ENCODE measurements at regions not wholly inside any gene's neighbourhood (a gene's known extent, or its start where the extent isn't known, plus 50 kb on each side); places are given as distances from the start of the nearest gene placed in this dataset.

- Histone ChIP-seq H3K4me3 (no peak overlapping the region), H3K27me3 (no peaks in the 10 kb centered on the region), H3K9me3 (no peaks in the 10 kb centered on the region), H3K36me3 (no peaks in the 10 kb centered on the region)
- DNase-seq, result no peak
These were observed 55.5 kb downstream of the GSPT2 start for GRCh38 chrX:51798701-51799100.

- Histone ChIP-seq H3K27me3 (no peaks in the 10 kb centered on the region), H3K36me3 (no peaks in the 10 kb centered on the region), H3K4me3 (peak overlapping the region; percentile 63), H3K9me3 (no peaks in the 10 kb centered on the region)
- peak; percentile 60 for DNase-seq
These were observed 59.9 kb downstream of the GSPT2 start for GRCh38 chrX:51802917-51803688.

- no peaks in the 10 kb centered on the region for H3K9me3 ChIP-seq
- H3K27me3 ChIP-seq, result no peaks in the 10 kb centered on the region
- H3K4me3 ChIP-seq, result peak overlapping the region; percentile 63
- H3K36me3 ChIP-seq, result no peaks in the 10 kb centered on the region
- DNase-seq, result no peak
These were observed 60.6 kb downstream of the GSPT2 start for GRCh38 chrX:51803833-51804232.

- Histone ChIP-seq H3K36me3 (no peaks in the 10 kb centered on the region), H3K4me3 (no peak overlapping the region), H3K27me3 (no peaks in the 10 kb centered on the region), H3K9me3 (no peaks in the 10 kb centered on the region)
- DNase-seq, result no peak
These were observed 61.5 kb downstream of the GSPT2 start for GRCh38 chrX:51804741-51805140.

- no peak overlapping the region for H3K4me3 ChIP-seq
- no peaks in the 10 kb centered on the region for H3K27me3 ChIP-seq
- no peak for DNase-seq
- no peaks in the 10 kb centered on the region for H3K36me3 ChIP-seq
- H3K9me3 ChIP-seq, result no peaks in the 10 kb centered on the region
These were observed 70.7 kb downstream of the GSPT2 start for GRCh38 chrX:51813886-51814460.

GRCh38 chrX:51824061-51824460 lies 69.4 kb upstream of the MAGED1 start:
- H3K27me3 ChIP-seq, result no peaks in the 10 kb centered on the region
- no peak overlapping the region for H3K4me3 ChIP-seq
- H3K9me3 ChIP-seq, result no peaks in the 10 kb centered on the region
- DNase-seq, result no peak
- H3K36me3 ChIP-seq, result no peaks in the 10 kb centered on the region

- no peaks in the 10 kb centered on the region for H3K27me3 ChIP-seq
- H3K9me3 ChIP-seq, result no peaks in the 10 kb centered on the region
- no peak overlapping the region for H3K4me3 ChIP-seq
- H3K36me3 ChIP-seq, result no peaks in the 10 kb centered on the region
- no peak for DNase-seq
These were observed 68.0 kb upstream of the MAGED1 start for GRCh38 chrX:51825436-51825835.

GRCh38 chrX:51834076-51834475 lies 59.3 kb upstream of the MAGED1 start:
- Histone ChIP-seq H3K4me3 (no peak overlapping the region), H3K36me3 (no peaks in the 10 kb centered on the region), H3K27me3 (no peaks in the 10 kb centered on the region), H3K9me3 (no peaks in the 10 kb centered on the region)
- no peak for DNase-seq

- no peak for DNase-seq
- no peaks in the 10 kb centered on the region for H3K9me3 ChIP-seq
- no peaks in the 10 kb centered on the region for H3K36me3 ChIP-seq
- no peaks in the 10 kb centered on the region for H3K27me3 ChIP-seq
- H3K4me3 ChIP-seq, result no peak overlapping the region
These were observed 56.6 kb upstream of the MAGED1 start for GRCh38 chrX:51836823-51837222.

- no peaks in the 10 kb centered on the region for H3K9me3 ChIP-seq
- no peak for DNase-seq
These were observed 56.0 kb upstream of the MAGED1 start for GRCh38 chrX:51837451-51837850.

GRCh38 chrX:51837921-51838320 lies 55.5 kb upstream of the MAGED1 start:
- H3K27me3 ChIP-seq, result no peaks in the 10 kb centered on the region
- no peak for DNase-seq
- H3K4me3 ChIP-seq, result no peak overlapping the region
- H3K9me3 ChIP-seq, result no peaks in the 10 kb centered on the region
- no peaks in the 10 kb centered on the region for H3K36me3 ChIP-seq

More at GRCh38 chrX:51837451-51837850, 56.0 kb upstream of the MAGED1 start:
- no peak overlapping the region for H3K4me3 ChIP-seq
- H3K36me3 ChIP-seq, result no peaks in the 10 kb centered on the region
- no peaks in the 10 kb centered on the region for H3K27me3 ChIP-seq

Measured in MG63 (cell line).